Mucosa of stomach (tissue), 1 donor: ENCODE measurements at regions not wholly inside any gene's neighbourhood (a gene's known extent, or its start where the extent isn't known, plus 50 kb on each side); places are given as distances from the start of the nearest gene placed in this dataset.
"Not testable (repeated sequence)": the region's sequence is repeated elsewhere in the genome, so short reads cannot be mapped to it uniquely, and the experiment has no call there.

ENCODE experiments used
- H3K27me3 ChIP-seq: one replicate; pipeline ENCODE4 v1.7.0; 2013; ENCODE audit warnings: mild to moderate bottlenecking, low read length; ENCODE audit not compliant: control insufficient read depth, insufficient read depth
- H3K36me3 ChIP-seq: one replicate; pipeline ENCODE4 v1.7.0; 2013; ENCODE audit warnings: low read length; ENCODE audit not compliant: control insufficient read depth, insufficient read depth
- H3K4me1 ChIP-seq: one replicate; pipeline ENCODE4 v1.7.0; 2013; ENCODE audit warnings: mild to moderate bottlenecking, low read length; ENCODE audit not compliant: control insufficient read depth, insufficient read depth
- H3K4me3 ChIP-seq: one replicate; pipeline ENCODE4 v1.7.0; 2013; ENCODE audit warnings: low read length
- H3K9ac ChIP-seq: one replicate; pipeline ENCODE4 v1.7.0; 2013; ENCODE audit warnings: mild to moderate bottlenecking, low read length, moderate library complexity
- H3K9me3 ChIP-seq: one replicate; pipeline ENCODE4 v1.7.0; 2013; ENCODE audit warnings: mild to moderate bottlenecking, low read length, moderate library complexity; ENCODE audit not compliant: control insufficient read depth
- donor health status: Pancreatic carcinoma.

GRCh38 chr7:156038345-156038744 is 226.1 kb upstream of the SHH start:
- H3K27me3 ChIP-seq = peaks cover 8% of the 10 kb centered on the region

DNA sequence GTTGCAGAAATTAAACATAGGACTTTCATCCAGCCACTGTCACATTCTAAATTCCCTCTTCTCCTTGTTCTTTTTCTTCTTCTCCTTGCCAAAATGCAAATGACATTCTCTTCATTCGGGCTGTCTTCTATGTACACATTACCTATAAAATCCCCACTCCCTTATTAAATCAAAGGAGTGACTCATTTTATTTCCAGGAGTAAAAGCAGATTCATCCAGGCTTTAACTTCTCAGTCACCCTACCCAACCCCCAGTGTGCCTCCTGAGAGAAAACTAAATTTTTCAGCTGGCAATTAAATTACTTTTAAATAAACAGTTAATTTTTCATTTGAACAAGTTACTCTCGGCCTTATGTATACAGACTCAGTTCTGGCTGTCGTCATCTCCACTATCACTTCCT is 223.9 kb upstream of the SHH start:
- Histone ChIP-seq H3K4me3 (no peak overlapping the region), H3K9ac (no peak overlapping the region), H3K36me3 (no peaks in the 10 kb centered on the region), H3K27me3 (no peaks in the 10 kb centered on the region), H3K9me3 (no peaks in the 10 kb centered on the region), H3K4me1 (no peaks in the 10 kb centered on the region)

More at GRCh38 chr7:156038345-156038744, 226.1 kb upstream of the SHH start:
- H3K4me1 ChIP-seq = no peaks in the 10 kb centered on the region
- H3K9ac ChIP-seq = no peak overlapping the region
- H3K36me3 ChIP-seq = no peaks in the 10 kb centered on the region
- H3K4me3 ChIP-seq = no peak overlapping the region
- H3K9me3 ChIP-seq = no peaks in the 10 kb centered on the region

DNA sequence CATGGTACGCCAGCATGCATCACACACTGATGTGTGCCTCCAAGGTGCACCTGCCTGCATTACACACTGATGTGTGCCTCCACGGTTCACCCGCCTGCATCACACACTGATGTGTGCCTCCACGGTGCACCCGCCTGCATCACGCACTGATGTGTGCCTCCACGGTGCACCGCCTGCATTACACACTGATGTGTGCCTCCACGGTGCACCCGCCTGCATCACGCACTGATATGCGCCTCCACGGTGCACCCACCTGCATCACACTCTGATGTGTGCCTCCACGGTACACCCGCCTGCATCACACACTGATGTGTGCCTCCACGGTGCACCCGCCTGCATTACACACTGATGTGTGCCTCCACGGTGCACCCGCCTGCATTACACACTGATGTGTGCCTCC is 223.1 kb upstream of the SHH start:
- not testable (repeated sequence) for H3K36me3 ChIP-seq, H3K27me3 ChIP-seq, H3K4me3 ChIP-seq, H3K9ac ChIP-seq, H3K9me3 ChIP-seq, H3K4me1 ChIP-seq

DNA sequence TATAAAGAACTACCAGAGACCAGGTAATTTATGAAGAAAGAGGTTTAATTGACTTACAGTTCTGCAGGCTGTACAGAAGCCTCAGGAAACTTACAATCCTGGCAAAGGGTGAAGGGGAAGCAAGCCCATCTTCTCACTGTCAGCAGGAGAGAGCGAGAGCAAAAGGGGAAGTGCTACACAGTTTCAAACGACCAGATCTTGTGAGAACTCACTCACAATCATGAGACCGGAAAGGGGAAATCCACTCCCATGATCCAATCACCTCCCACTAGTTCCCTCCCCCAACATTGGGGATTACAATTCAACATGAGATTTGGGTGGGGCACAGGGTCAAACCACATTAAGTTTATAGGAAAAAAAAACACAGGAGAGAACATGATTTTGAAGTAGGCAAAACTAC is 222.1 kb upstream of the SHH start:
- no peak overlapping the region for H3K4me3 ChIP-seq
- H3K27me3 ChIP-seq = no peaks in the 10 kb centered on the region
- no peaks in the 10 kb centered on the region for H3K4me1 ChIP-seq

DNA sequence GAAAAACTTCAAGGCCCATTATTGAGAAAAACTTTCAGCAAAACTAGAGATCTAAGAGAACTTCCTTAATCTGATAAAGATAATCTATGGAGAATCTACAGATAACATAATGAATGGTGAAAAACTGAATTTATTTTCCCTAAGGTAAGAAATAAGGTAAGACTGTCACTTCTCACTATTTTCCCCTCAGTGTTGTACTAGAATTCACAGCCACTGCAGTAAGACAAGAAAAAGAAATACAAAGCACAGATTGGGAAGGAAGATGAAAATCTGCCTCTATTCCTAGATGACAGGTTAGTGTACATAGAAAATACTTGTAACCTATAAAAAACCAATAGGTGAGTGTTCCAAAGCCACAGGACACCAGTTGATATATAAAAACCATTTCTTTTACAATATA is 220.7 kb upstream of the SHH start:
- Histone ChIP-seq H3K9ac (no peak overlapping the region), H3K27me3 (no peaks in the 10 kb centered on the region), H3K9me3 (no peaks in the 10 kb centered on the region), H3K36me3 (no peaks in the 10 kb centered on the region), H3K4me1 (no peaks in the 10 kb centered on the region), H3K4me3 (no peak overlapping the region)

More for the DNA sequence above, 222.1 kb upstream of the SHH start:
- Histone ChIP-seq H3K36me3 (no peaks in the 10 kb centered on the region), H3K9ac (no peak overlapping the region), H3K9me3 (no peaks in the 10 kb centered on the region)

DNA sequence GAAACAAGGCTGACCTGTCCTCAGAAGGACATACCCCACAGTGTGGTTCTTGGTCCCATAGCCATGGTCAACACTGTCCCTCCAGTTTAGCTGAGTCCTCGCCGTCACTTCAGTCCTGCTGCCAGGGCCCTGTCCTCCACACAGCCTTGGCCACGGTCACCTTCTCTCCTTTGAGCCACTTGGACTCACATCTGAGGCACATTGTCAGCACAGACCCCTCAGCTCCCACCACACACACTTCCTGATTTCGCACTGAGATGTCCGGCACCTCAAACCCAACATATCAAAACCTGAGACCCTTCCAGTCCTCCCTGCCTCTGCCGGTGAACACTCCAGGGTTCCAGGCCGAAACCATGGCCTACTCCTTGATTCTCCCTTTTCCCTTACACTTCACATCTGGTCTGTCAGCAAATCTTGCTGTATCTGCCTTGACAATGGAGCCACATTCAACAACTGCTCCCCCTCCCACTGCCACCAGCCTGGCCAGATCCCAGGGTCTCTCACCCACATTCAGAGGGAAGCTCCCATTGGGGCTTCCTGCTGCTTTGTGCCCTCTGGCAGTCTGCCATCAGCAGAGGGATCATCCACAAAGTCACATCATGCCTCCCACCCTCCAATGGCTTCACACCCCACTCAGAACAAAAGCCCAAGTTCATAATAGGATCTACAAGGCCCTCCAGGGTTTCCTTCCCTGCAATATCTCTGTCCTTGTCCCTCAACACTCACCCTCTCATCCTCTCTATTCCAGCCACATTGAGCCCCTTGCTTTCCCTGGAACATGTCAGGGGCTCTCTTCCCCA is 219.6 kb upstream of the SHH start:
- Histone ChIP-seq H3K9ac (no peak overlapping the region), H3K4me1 (no peaks in the 10 kb centered on the region), H3K9me3 (no peaks in the 10 kb centered on the region), H3K36me3 (no peaks in the 10 kb centered on the region), H3K27me3 (no peaks in the 10 kb centered on the region), H3K4me3 (no peak overlapping the region)

GRCh38 chr7:156029460-156030007 is 217.3 kb upstream of the SHH start:
- Histone ChIP-seq H3K4me3 (no peak overlapping the region), H3K36me3 (no peaks in the 10 kb centered on the region), H3K4me1 (no peaks in the 10 kb centered on the region), H3K27me3 (no peaks in the 10 kb centered on the region), H3K9me3 (no peaks in the 10 kb centered on the region), H3K9ac (no peak overlapping the region)

- no peak overlapping the region for H3K4me3 ChIP-seq
- no peak overlapping the region for H3K9ac ChIP-seq
- no peaks in the 10 kb centered on the region for H3K27me3 ChIP-seq
- no peaks in the 10 kb centered on the region for H3K4me1 ChIP-seq
- no peaks in the 10 kb centered on the region for H3K36me3 ChIP-seq
- no peaks in the 10 kb centered on the region for H3K9me3 ChIP-seq
Observed at GRCh38 chr7:156028521-156028920, 216.3 kb upstream of the SHH start.

DNA sequence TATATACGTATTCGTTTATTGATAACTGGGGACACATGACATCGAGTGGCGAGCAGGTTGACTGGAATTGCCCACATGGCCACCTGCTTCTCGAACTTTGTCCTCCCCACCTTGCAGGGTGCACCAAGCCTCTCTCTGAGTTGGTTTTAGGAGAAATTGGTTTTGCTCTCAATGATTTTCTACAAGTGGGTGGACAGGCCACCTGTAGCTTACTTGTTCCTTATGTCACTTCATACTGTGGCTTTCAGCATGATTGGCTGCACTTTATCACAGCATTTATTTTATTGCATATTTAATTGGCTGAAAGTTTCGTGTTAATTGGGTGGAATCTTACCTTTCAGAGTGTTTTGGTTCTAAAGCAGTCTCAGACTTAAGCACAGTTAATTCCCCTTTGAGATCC is 215.6 kb upstream of the SHH start:
- H3K36me3 ChIP-seq = no peaks in the 10 kb centered on the region

GRCh38 chr7:156026603-156027002 is 214.3 kb upstream of the SHH start:
- H3K9me3 ChIP-seq = no peaks in the 10 kb centered on the region
- H3K9ac ChIP-seq = no peak overlapping the region
- no peaks in the 10 kb centered on the region for H3K36me3 ChIP-seq
- H3K4me1 ChIP-seq = no peaks in the 10 kb centered on the region
- peaks cover 4% of the 10 kb centered on the region for H3K27me3 ChIP-seq
- H3K4me3 ChIP-seq = no peak overlapping the region

More for the DNA sequence above, 215.6 kb upstream of the SHH start:
- no peaks in the 10 kb centered on the region for H3K27me3 ChIP-seq
- H3K9ac ChIP-seq = no peak overlapping the region
- H3K4me1 ChIP-seq = no peaks in the 10 kb centered on the region
- no peaks in the 10 kb centered on the region for H3K9me3 ChIP-seq
- H3K4me3 ChIP-seq = no peak overlapping the region

DNA sequence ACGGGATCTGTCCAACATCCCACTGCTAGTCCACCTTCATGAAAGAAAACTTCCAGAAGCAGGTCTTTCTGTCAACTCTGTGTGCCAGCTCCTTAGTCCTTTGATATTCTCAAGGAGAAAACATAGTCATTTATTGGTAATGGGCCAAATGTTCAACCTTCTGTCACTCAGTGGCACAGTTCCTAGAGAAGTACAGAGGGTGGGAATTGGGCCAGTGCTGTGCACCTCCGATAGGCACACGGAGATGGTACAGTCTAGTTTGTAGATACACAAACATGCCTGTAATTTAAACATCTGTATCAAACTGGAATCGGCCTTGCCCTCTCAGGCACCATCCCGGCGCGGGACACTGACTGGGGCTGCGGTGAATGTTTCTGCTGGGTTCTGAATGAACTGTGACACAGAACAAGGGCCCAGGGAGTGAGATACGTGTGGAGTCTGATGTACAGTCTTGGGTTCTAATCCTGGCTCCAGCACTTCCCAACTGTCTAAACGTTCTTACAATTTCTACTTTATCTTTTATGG is 213.9 kb upstream of the SHH start:
- Histone ChIP-seq H3K9me3 (no peaks in the 10 kb centered on the region), H3K9ac (no peak overlapping the region), H3K27me3 (peaks cover 4% of the 10 kb centered on the region), H3K36me3 (no peaks in the 10 kb centered on the region), H3K4me1 (no peaks in the 10 kb centered on the region), H3K4me3 (no peak overlapping the region)

- Histone ChIP-seq H3K27me3 (peaks cover 4% of the 10 kb centered on the region), H3K4me1 (no peaks in the 10 kb centered on the region), H3K36me3 (no peaks in the 10 kb centered on the region), H3K9me3 (no peaks in the 10 kb centered on the region), H3K4me3 (no peak overlapping the region), H3K9ac (no peak overlapping the region)
Observed at GRCh38 chr7:156025675-156026074, 213.4 kb upstream of the SHH start.
